ENCODE measurements at regions not wholly inside any gene's neighbourhood (a gene's known extent, or its start where the extent isn't known, plus 50 kb on each side); places are given as distances from the start of the nearest gene placed in this dataset.

DNA sequence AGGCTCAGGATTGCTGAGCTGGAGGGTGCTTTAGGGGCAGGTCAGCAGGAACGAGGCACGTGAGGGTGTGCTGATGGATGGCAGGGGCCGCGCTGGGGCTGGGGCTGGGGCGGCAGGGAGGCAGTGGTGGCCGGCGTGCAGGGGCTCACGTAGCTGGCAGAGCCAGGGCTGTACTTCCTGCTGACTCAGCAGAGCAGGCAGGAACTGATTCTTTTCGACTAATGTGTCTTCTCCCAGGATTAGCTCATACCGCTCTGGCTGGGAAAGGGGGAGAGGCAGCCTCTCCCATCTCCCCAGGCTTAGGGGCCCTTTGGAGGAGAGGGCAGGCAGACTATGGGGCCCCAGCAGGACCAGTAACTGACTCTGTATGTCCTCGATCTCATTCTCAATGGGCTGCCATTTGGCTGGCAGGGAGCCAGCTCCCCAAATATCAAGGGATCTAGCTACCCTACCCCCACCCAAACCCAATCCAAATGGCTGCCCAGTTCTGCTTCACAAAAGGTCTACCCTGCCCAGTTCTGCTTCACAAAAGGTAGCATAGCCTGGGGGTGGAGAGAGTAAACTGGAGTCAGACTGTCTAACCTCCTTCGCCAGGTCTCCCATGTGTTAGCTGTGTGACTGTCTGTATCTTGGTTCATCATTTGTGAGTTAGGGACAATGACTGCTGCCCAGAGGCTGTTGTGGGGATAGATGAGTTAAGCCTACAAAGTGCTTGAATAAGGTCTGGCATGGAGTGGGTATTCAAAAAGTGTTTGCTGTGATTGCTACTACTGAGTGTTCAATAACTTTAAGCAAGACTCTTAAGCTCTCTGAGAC, 100.1 kb upstream of the SLC2A1 start:
- TF ChIP-seq CTCF (IDR thresholded peaks at IDR 0.05): no peak
- no peak for TF ChIP-seq REST (IDR thresholded peaks at IDR 0.05; ENCODE audit: insufficient read depth in 1 of 2, low read depth in 2 of 2, low read length in 1 of 2)
- TF ChIP-seq POLR2AphosphoS5 (IDR thresholded peaks at IDR 0.05; ENCODE audit: low read depth, low read length): no peak
- TF ChIP-seq TCF7L2 (IDR thresholded peaks at IDR 0.05; ENCODE audit: low read depth, low read length): no peak

Measured in Panc1 (cell line).